ENCODE measurements at regions not wholly inside any gene's neighbourhood (a gene's known extent, or its start where the extent isn't known, plus 50 kb on each side); places are given as distances from the start of the nearest gene placed in this dataset.

GRCh38 chr13:50071379-50071778 is 56.1 kb downstream of the KCNRG start:
- intact Hi-C loops (cut with DNase I, micrococcal nuclease): no loop called here
- Mint-ChIP-seq H3K27ac (no peak overlapping the region), H3K36me3 (ENCODE audit: low read depth) (peaks cover 41% of the 10 kb centered on the region), H3K9me3 (ENCODE audit: low read depth) (no peaks in the 10 kb centered on the region), H3K4me1 (peaks cover 17% of the 10 kb centered on the region), H3K4me3 (no peak overlapping the region), H3K27me3 (peaks cover 4% of the 10 kb centered on the region)
- ChIA-PET CTCF (interaction anchor here (1.0 kb wide), 2 partner anchors 22 to 730 kb away, joined by 3 to 5 read pairs; no protein-coding TSS in a partner anchor), POLR2A (no interaction called here)
- no peak for DNase-seq
- ATAC-seq: no peak

DNA sequence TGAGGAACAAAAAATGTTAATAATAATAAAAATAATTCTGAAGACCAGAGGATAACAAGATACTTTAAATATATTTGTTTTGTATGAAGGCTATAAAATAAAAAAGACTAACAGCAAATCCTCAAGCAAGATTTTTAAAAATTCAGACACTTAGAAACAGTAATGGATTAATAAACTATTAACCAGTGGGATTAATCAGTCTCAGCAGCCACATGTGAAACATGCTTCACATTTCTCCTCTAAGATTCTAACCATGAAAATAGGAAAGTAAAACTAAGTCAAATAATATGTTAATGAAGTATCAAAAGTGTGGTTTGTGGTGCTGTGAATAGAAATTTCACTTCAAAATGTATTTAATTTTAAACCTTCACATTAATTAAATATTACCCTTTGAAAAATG is 57.4 kb downstream of the KCNRG start:
- Mint-ChIP-seq H3K4me3 (no peak overlapping the region), H3K9me3 (ENCODE audit: low read depth) (no peaks in the 10 kb centered on the region), H3K4me1 (peaks cover 26% of the 10 kb centered on the region), H3K27me3 (peaks cover 11% of the 10 kb centered on the region), H3K27ac (no peak overlapping the region), H3K36me3 (ENCODE audit: low read depth) (peaks cover 36% of the 10 kb centered on the region)
- DNase-seq (no peak), ATAC-seq (no peak)
- intact Hi-C loops (cut with DNase I, micrococcal nuclease): no loop called here
- ChIA-PET CTCF (no interaction called here), POLR2A (no interaction called here)

GRCh38 chr13:50073340-50073739 is 58.1 kb downstream of the KCNRG start:
- POLR2A ChIA-PET: no interaction called here
- H3K36me3 Mint-ChIP-seq (ENCODE audit: low read depth): peaks cover 31% of the 10 kb centered on the region

GRCh38 chr13:50074843-50075242 is 59.6 kb downstream of the KCNRG start:
- H3K4me1 Mint-ChIP-seq: peaks cover 33% of the 10 kb centered on the region

More at GRCh38 chr13:50073340-50073739, 58.1 kb downstream of the KCNRG start:
- intact Hi-C loops (cut with DNase I, micrococcal nuclease): no loop called here
- H3K4me1 Mint-ChIP-seq: peaks cover 29% of the 10 kb centered on the region
- H3K9me3 Mint-ChIP-seq (ENCODE audit: low read depth): no peaks in the 10 kb centered on the region
- peaks cover 13% of the 10 kb centered on the region for H3K27me3 Mint-ChIP-seq
- ATAC-seq: no peak
- no peak for DNase-seq
- H3K27ac Mint-ChIP-seq: no peak overlapping the region
- H3K4me3 Mint-ChIP-seq: no peak overlapping the region
- CTCF ChIA-PET: no interaction called here

GRCh38 chr13:50075619-50076097 is 60.4 kb downstream of the KCNRG start:
- Mint-ChIP-seq H3K27me3 (peaks cover 15% of the 10 kb centered on the region), H3K9me3 (ENCODE audit: low read depth) (no peaks in the 10 kb centered on the region), H3K4me3 (no peak overlapping the region), H3K36me3 (ENCODE audit: low read depth) (peaks cover 33% of the 10 kb centered on the region), H3K27ac (no peak overlapping the region), H3K4me1 (peaks cover 33% of the 10 kb centered on the region)
- POLR2A ChIA-PET: interaction anchor here (0.6 kb wide), 1 partner anchor 79 kb away, joined by 5 read pairs; the partner anchor contains the start of gene TRIM13
- no peak for DNase-seq
- CTCF ChIA-PET: interaction anchor here (0.6 to 1.2 kb wide), 3 partner anchors 15 to 155 kb away, joined by 3 read pairs; no protein-coding TSS in a partner anchor
- intact Hi-C loops (cut with DNase I, micrococcal nuclease): loop anchor here in 1 of 2 experiments (1.0 kb wide), 1 partner anchor 162 kb away; no protein-coding TSS in a partner anchor
- no peak for ATAC-seq

More at GRCh38 chr13:50074843-50075242, 59.6 kb downstream of the KCNRG start:
- H3K36me3 Mint-ChIP-seq (ENCODE audit: low read depth): peaks cover 29% of the 10 kb centered on the region
- H3K4me3 Mint-ChIP-seq: no peak overlapping the region
- H3K27me3 Mint-ChIP-seq: peaks cover 15% of the 10 kb centered on the region
- no peak overlapping the region for H3K27ac Mint-ChIP-seq
- no peaks in the 10 kb centered on the region for H3K9me3 Mint-ChIP-seq (ENCODE audit: low read depth)
- CTCF ChIA-PET: interaction anchor here (0.6 to 1.2 kb wide), 2 partner anchors 15 to 156 kb away, joined by 3 read pairs; no protein-coding TSS in a partner anchor
- intact Hi-C loops (cut with DNase I, micrococcal nuclease): loop anchor here in 1 of 2 experiments (1.0 kb wide), 1 partner anchor 162 kb away; no protein-coding TSS in a partner anchor
- DNase-seq (no peak), ATAC-seq (peak; percentile 77)
- POLR2A ChIA-PET: no interaction called here

DNA sequence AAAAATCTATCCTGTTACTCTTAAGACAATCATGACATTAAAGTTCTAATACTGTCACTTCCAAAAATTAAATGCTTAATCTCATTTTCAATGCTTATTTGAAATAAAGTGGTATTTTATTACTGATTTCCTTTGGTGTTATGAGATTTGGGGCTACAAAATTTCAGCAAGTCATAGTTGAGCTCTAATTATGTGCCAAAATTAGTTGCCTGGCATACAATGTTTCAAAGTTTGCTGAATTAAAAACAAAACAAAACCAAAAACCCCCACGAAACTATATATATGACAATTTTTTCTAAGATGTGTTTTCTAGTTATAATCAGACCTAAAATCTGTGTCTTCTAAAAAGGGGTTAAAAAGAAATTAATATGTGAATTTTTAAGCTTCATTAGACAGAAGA is 62.2 kb downstream of the KCNRG start:
- Mint-ChIP-seq H3K27me3 (peaks cover 15% of the 10 kb centered on the region), H3K4me1 (peaks cover 28% of the 10 kb centered on the region), H3K27ac (no peak overlapping the region), H3K9me3 (ENCODE audit: low read depth) (no peaks in the 10 kb centered on the region), H3K4me3 (no peak overlapping the region), H3K36me3 (ENCODE audit: low read depth) (peaks cover 30% of the 10 kb centered on the region)
- POLR2A ChIA-PET: no interaction called here
- ATAC-seq (no peak), DNase-seq (no peak)
- intact Hi-C loops (cut with DNase I, micrococcal nuclease): no loop called here
- CTCF ChIA-PET: interaction anchor here (1.0 to 1.1 kb wide), 5 partner anchors 8 to 81 kb away, joined by 3 to 4 read pairs (median 3); partner anchors contain the start of gene TRIM13

- Mint-ChIP-seq H3K27me3 (peaks cover 15% of the 10 kb centered on the region), H3K9me3 (ENCODE audit: low read depth) (no peaks in the 10 kb centered on the region), H3K4me3 (peak overlapping the region; percentile 53), H3K36me3 (ENCODE audit: low read depth) (peaks cover 32% of the 10 kb centered on the region), H3K4me1 (peaks cover 28% of the 10 kb centered on the region), H3K27ac (no peak overlapping the region)
- DNase-seq (no peak), ATAC-seq (no peak)
- POLR2A ChIA-PET: interaction anchor here (0.9 to 1.1 kb wide), 2 partner anchors 50 to 81 kb away, joined by 3 read pairs; partner anchors contain the start of gene TRIM13
- intact Hi-C loops (cut with DNase I, micrococcal nuclease): no loop called here
- CTCF ChIA-PET: interaction anchor here (0.6 to 4.5 kb wide), 6 partner anchors 11 to 305 kb away, joined by 3 to 29 read pairs (median 3); partner anchors contain the start of gene TRIM13
These were observed 63.1 kb downstream of the KCNRG start for GRCh38 chr13:50078231-50078894.

DNA sequence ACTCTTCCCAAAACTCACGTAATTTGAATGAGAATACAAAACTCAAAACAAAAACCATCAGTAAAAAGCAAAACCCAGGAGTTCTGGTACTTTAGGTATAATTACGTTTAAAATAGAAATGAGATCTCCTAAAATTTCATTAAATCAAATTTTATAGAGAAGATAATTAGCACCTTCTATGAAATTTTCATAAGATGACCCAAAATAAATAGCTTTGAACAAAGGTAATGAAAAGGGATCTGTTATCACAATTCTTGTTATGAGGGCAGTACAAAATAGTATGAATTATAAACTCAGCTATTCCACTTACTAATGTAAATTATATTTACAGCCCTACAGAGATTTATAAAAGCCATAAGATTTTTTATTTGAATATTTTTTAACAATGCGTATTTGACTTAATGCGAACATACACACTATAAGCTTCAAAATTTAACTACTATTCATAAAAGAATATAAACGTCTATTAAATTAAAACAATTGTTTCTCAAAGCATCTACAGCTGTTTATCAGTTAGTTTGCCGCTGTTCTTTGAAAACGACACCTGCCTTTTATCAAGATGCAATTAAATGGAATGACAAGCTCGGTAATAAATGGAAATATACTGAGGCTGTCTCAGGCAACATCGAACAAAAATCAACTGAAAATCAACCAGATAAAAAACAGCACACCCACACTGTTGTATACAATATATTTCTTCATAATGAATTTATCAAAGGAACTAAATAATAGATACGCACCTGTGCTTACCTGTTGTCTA is 63.8 kb downstream of the KCNRG start:
- CTCF ChIA-PET: interaction anchor here (0.6 to 4.5 kb wide), 4 partner anchors 48 to 833 kb away, joined by 3 to 29 read pairs (median 4); partner anchors contain the start of gene TRIM13
- H3K36me3 Mint-ChIP-seq (ENCODE audit: low read depth): peaks cover 28% of the 10 kb centered on the region
- H3K27ac Mint-ChIP-seq: no peak overlapping the region
- H3K27me3 Mint-ChIP-seq: peaks cover 14% of the 10 kb centered on the region
- no peak for ATAC-seq
- peaks cover 33% of the 10 kb centered on the region for H3K4me1 Mint-ChIP-seq
- POLR2A ChIA-PET: interaction anchor here (0.6 to 3.1 kb wide), 6 partner anchors 40 to 313 kb away, joined by 3 to 20 read pairs (median 4); partner anchors contain the start of genes SPRYD7 and TRIM13
- DNase-seq: no peak
- no peaks in the 10 kb centered on the region for H3K9me3 Mint-ChIP-seq (ENCODE audit: low read depth)
- H3K4me3 Mint-ChIP-seq: peak overlapping the region; percentile 94
- intact Hi-C loops (cut with DNase I, micrococcal nuclease): no loop called here

DNA sequence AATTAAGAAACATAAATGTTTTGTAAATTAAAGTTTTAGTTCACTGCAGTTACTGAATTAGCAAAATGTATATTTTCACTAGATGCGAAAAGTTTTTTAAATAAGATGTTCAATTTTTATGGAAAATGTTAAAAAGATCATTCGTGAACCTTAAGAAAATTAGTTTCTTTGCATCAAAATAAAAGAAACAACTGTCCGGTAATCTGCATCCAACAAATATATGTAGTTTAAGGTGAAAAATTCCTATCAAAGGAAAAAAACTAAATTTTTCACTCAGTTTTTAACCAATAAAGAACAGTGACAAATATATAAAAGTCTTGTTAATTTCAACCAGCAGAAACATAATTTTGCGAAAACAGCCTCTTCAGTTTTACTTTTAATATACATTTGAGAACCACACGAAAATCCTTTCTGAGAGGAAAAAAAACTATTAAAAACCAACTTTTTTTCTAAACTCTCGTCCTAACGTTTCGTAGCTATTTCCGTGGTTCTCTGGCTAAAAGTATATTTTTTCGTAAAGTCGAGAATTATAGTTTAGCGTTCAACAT is 64.5 kb downstream of the KCNRG start:
- no peak for DNase-seq
- ChIA-PET CTCF (interaction anchor here (1.0 to 4.5 kb wide), 6 partner anchors 48 to 832 kb away, joined by 3 to 29 read pairs (median 4); partner anchors contain the start of gene TRIM13), POLR2A (interaction anchor here (0.7 to 3.1 kb wide), 5 partner anchors 46 to 143 kb away, joined by 3 to 20 read pairs (median 4); partner anchors contain the start of genes SPRYD7 and TRIM13)
- intact Hi-C loops (cut with DNase I, micrococcal nuclease): loop anchor here (1.0 to 5.0 kb wide), 10 partner anchors 82 to 1373 kb away; partner anchors contain the start of genes CAB39L (in 1 of the 2), INTS6 (in 1 of the 2), PHF11 (in 1 of the 2) and SETDB2 (in 1 of the 2)
- peak overlapping the region; percentile 91 for H3K27ac Mint-ChIP-seq
- peak overlapping the region; percentile 94 for H3K4me3 Mint-ChIP-seq
- no peaks in the 10 kb centered on the region for H3K9me3 Mint-ChIP-seq (ENCODE audit: low read depth)
- peaks cover 14% of the 10 kb centered on the region for H3K27me3 Mint-ChIP-seq
- H3K4me1 Mint-ChIP-seq: peaks cover 35% of the 10 kb centered on the region
- H3K36me3 Mint-ChIP-seq (ENCODE audit: low read depth): peaks cover 26% of the 10 kb centered on the region
- ATAC-seq: no peak

DNA sequence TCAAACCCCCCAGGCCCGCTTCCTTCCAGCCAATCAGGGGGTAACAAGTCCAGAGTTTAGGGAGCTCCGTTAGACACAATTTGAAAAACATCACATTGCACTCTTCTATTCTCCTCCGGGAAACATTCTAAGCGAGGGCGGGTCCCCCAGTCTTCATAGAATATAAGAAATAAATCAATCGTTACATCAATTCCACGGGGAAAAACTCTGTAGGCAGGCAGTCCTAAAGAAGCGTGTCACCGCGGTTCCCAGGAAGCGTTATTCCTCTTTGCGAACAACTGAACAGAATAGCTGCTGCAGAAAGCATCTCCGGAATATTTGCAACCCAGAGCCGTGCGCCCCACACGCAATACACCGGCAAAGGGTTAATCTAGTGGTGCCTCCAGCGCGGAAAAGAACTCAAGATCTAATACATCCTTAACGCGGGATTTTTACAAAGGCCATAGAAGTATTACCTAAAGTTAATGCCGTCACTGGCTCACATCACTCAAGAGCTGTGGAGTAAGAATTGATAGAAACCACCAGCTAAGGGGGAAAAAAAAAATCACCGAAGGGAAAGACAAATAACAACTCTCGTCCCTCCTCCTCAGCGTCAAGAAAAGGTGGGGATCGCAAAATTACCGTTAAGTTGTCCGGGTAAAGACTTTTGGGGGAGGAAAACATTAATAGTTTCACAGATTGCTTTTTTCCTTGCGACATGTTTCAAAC is 65.1 kb downstream of the KCNRG start:
- Mint-ChIP-seq H3K36me3 (ENCODE audit: low read depth) (peaks cover 28% of the 10 kb centered on the region), H3K4me1 (peaks cover 39% of the 10 kb centered on the region)

More for the DNA sequence above, 65.1 kb downstream of the KCNRG start:
- POLR2A ChIA-PET: interaction anchor here (0.7 to 3.1 kb wide), 7 partner anchors 12 to 144 kb away, joined by 3 to 20 read pairs (median 4); partner anchors contain the start of genes SPRYD7 and TRIM13
- H3K27me3 Mint-ChIP-seq: peaks cover 14% of the 10 kb centered on the region
- DNase-seq (peak; percentile 55), ATAC-seq (no peak)
- intact Hi-C loops (cut with DNase I, micrococcal nuclease): loop anchor here (1.0 to 5.0 kb wide), 10 partner anchors 83 to 1372 kb away; partner anchors contain the start of genes CAB39L (in 1 of the 2), INTS6 (in 1 of the 2), PHF11 (in 1 of the 2) and SETDB2 (in 1 of the 2)
- CTCF ChIA-PET: interaction anchor here (0.5 to 4.5 kb wide), 8 partner anchors 10 to 832 kb away, joined by 3 to 29 read pairs (median 4); partner anchors contain the start of gene TRIM13
- peak overlapping the region; percentile 94 for H3K4me3 Mint-ChIP-seq
- no peaks in the 10 kb centered on the region for H3K9me3 Mint-ChIP-seq (ENCODE audit: low read depth)
- H3K27ac Mint-ChIP-seq: peak overlapping the region; percentile 91

All from activated CD4-positive, alpha-beta T cell treated with anti-CD3 and anti-CD28 coated beads for 36 hours (primary cell).